Left lung (tissue), 4 donors: ENCODE measurements at regions not wholly inside any gene's neighbourhood (a gene's known extent, or its start where the extent isn't known, plus 50 kb on each side); places are given as distances from the start of the nearest gene placed in this dataset.
"Not testable (repeated sequence)": the region's sequence is repeated elsewhere in the genome, so short reads cannot be mapped to it uniquely, and the experiment has no call there.

Source experiments
- ATAC-seq: fragments of 200-7000 bp; cut with Tn5 transposase; one replicate; pipeline ENCODE4 v1.9.1; 2020; ENCODE audit warnings: moderate library complexity
- DNase-seq, 4 donors: peaks; one replicate each; pipeline ENCODE4 v3.0.0-alpha.2; 2013 to 2020
- H3K27ac ChIP-seq, 2 donors: fragments of 200-600 bp; sonication (generic) in 1 of 2; one replicate each; pipeline versions ENCODE4 v1.5.0 to v1.8.0; 2020 to 2021
- H3K27me3 ChIP-seq, 2 donors: fragments of 200-600 bp; sonication (generic) in 1 of 2; one replicate each; pipeline versions ENCODE4 v1.5.0 to v1.8.0; 2020 to 2021
- H3K36me3 ChIP-seq, 2 donors: fragments of 200-600 bp; sonication (generic) in 1 of 2; one replicate each; pipeline versions ENCODE4 v1.5.0 to v1.8.0; 2020 to 2021
- H3K4me1 ChIP-seq, 2 donors: fragments of 200-600 bp; one replicate each; pipeline ENCODE4 v1.8.0; 2021
- H3K4me3 ChIP-seq, 2 donors: fragments of 200-600 bp; sonication (generic) in 1 of 2; one replicate each; pipeline versions ENCODE4 v1.5.0 to v1.8.0; 2020 to 2021; ENCODE audit warnings: mild to moderate bottlenecking in 1 of 2
- H3K9me3 ChIP-seq, 2 donors: fragments of 200-600 bp; sonication (generic) in 1 of 2; one replicate each; pipeline versions ENCODE4 v1.5.0 to v1.8.0; 2020 to 2021
- intact Hi-C, 2 donors: fragments of 100-400 bp; cut with DNase I; formaldehyde crosslinking; loops; one replicate each; pipeline versions ENCODE4 v1.11.2 to v1.14.2; 2022
- TF ChIP-seq, protein P1 (sequence below), 2 donors: fragments of 200-600 bp; sonication (generic) in 1 of 2; IDR thresholded peaks; one replicate each; pipeline versions ENCODE4 v1.5.0 to v1.8.0; 2021; ENCODE audit warnings: antibody characterized with exemption in 2 of 2
- donor health status: DM: no; HTN: yes; CAD: no.
- donor health status: DM: no; HTN: no; CAD: no.

DNA sequence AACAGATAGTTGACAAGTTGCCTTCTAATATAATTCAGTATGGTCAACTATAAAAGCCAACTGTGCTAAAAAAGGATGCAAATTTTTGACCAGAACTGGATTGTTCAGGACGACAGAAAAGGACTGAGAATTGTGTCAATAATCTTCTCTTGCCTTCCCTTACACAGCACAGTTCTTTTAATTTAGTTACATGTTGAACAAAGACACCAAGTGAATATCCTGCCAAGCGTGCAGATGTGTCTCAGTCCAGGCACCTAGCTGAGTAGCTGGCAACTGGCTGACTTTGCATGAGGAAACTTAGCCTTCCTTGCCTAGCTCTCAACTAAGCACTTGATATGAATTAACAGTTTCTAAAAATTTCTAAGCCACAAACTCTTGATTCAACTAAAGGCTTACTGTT, 801.4 kb downstream of the BCL11A start:
- Histone ChIP-seq H3K4me3 (no peak overlapping the region), H3K27ac (no peak overlapping the region), H3K36me3 (no peaks in the 10 kb centered on the region), H3K9me3 (no peaks in the 10 kb centered on the region), H3K4me1 (no peaks in the 10 kb centered on the region), H3K27me3 (no peaks in the 10 kb centered on the region)
- DNase-seq (peak in 1 of 4 donors; percentile 13), ATAC-seq (no peak)
- intact Hi-C loops: no loop called here
- TF ChIP-seq, protein P1, sequence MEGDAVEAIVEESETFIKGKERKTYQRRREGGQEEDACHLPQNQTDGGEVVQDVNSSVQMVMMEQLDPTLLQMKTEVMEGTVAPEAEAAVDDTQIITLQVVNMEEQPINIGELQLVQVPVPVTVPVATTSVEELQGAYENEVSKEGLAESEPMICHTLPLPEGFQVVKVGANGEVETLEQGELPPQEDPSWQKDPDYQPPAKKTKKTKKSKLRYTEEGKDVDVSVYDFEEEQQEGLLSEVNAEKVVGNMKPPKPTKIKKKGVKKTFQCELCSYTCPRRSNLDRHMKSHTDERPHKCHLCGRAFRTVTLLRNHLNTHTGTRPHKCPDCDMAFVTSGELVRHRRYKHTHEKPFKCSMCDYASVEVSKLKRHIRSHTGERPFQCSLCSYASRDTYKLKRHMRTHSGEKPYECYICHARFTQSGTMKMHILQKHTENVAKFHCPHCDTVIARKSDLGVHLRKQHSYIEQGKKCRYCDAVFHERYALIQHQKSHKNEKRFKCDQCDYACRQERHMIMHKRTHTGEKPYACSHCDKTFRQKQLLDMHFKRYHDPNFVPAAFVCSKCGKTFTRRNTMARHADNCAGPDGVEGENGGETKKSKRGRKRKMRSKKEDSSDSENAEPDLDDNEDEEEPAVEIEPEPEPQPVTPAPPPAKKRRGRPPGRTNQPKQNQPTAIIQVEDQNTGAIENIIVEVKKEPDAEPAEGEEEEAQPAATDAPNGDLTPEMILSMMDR (IDR thresholded peaks at IDR 0.05): no peak

DNA sequence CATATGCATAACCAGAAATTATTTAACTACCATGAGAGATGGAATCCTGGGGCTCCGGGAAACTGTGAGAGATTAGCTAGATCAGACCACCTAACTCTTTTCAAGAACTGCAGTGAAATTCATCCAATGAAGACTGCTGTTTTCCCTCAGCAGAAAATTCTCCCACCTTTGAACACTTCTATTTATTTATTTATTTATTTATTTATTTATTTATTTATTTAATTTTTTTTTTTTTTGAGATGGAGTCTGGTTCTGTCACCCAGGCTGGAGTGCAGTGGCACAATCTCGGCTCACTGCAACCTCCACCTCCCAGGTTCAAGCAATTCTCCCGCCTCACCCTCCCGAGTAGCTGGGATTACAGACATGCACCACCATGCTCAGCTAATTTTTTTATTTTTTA, 802.2 kb downstream of the BCL11A start:
- DNase-seq, H3K9me3 ChIP-seq, intact Hi-C loops, H3K27ac ChIP-seq, H3K4me3 ChIP-seq, H3K36me3 ChIP-seq, H3K4me1 ChIP-seq, ATAC-seq, H3K27me3 ChIP-seq: not testable (repeated sequence)

DNA sequence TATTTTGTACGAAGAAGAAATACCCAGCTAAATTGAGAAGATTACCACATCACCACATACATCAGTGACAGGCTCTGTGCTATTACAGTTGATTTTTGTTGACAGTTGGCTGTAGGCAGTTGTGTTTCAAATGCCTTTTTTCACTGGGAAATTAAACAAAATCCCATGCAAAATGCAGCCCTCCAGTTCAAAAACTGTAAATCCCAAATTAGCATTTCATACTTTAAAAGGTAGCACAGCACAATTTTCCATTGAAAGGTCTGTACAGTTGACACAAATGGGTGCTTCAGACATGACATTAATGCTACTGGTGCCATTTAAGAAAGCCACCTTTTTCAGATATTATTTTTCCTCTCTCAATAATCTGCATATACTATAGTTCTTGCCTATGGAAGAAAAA, 807.2 kb downstream of the BCL11A start:
- H3K27ac ChIP-seq: no peak overlapping the region
- TF ChIP-seq, protein P1 (IDR thresholded peaks at IDR 0.05): no peak
- DNase-seq: no peak
- H3K4me3 ChIP-seq: no peak overlapping the region
- no peaks in the 10 kb centered on the region for H3K9me3 ChIP-seq
- H3K4me1 ChIP-seq: no peaks in the 10 kb centered on the region
- H3K27me3 ChIP-seq: no peaks in the 10 kb centered on the region
- no peak for ATAC-seq
- no peaks in the 10 kb centered on the region for H3K36me3 ChIP-seq
- intact Hi-C loops: no loop called here

DNA sequence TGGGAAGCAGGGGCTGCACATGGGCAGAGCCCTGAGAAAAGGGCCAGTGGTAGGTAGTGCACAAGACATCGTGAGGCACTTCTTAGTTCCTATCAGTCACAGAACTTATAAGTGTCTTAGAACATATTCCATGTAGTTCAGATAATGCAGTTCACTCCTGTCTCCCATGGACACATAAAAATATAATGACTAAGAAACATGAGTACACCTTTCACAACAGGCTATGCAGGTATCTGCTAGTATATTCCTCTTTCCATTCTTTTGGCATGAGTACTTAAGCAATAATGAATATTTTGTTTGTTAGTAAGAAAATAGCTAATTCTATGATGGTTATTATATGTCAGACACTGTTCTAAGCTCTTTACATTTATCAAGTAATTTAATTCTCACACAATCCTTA, 808.4 kb downstream of the BCL11A start:
- H3K4me3 ChIP-seq: no peak overlapping the region
- TF ChIP-seq, protein P1 (IDR thresholded peaks at IDR 0.05): no peak
- no peaks in the 10 kb centered on the region for H3K4me1 ChIP-seq
- no peak for DNase-seq
- H3K27ac ChIP-seq: no peak overlapping the region
- no peaks in the 10 kb centered on the region for H3K36me3 ChIP-seq
- intact Hi-C loops: no loop called here
- ATAC-seq: no peak
- H3K9me3 ChIP-seq: no peaks in the 10 kb centered on the region
- H3K27me3 ChIP-seq: no peaks in the 10 kb centered on the region

DNA sequence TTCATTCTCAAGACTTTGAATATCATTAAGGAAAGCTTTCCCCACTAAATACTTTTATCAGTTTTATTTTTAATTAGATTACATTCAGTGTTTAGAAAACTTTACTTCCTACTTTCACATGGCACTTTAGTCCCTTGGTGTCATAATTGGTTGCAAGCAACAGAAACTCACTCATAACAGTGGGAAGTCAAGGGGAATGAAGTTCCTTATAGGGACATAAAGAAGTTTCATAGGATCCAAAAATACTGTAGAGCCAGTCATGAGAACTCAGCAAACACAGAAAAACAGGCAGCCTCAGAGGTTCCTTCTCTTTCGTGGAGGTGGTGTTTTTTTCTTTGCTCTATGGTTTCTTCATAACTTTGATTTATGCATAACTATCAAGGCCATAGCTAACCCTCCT, 809.0 kb downstream of the BCL11A start:
- DNase-seq (no peak), ATAC-seq (no peak)
- Histone ChIP-seq H3K9me3 (no peaks in the 10 kb centered on the region), H3K36me3 (no peaks in the 10 kb centered on the region), H3K4me1 (no peaks in the 10 kb centered on the region), H3K27ac (no peak overlapping the region), H3K27me3 (no peaks in the 10 kb centered on the region), H3K4me3 (no peak overlapping the region)
- TF ChIP-seq, protein P1 (IDR thresholded peaks at IDR 0.05): no peak
- intact Hi-C loops: no loop called here

DNA sequence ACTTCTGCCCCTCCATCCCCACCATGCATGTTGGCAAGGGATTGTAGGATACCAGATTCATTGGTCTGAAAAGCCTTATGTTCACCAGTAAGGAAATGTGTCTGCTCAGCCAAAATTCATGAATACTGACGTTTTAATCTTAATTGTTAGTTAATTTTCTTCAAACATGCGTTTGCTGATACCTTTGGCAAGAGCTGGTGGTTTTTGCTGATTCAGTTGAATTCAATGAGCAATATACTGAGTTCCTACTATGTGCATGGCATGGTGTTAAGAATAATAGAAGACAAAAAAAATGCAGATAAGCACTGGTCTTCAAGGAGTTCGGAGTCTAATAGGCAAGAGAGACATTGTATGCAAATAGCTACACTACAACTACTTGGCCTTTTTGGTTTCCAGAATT, 811.6 kb downstream of the BCL11A start:
- no peaks in the 10 kb centered on the region for H3K4me1 ChIP-seq

More for the DNA sequence above, 811.6 kb downstream of the BCL11A start:
- no peak overlapping the region for H3K4me3 ChIP-seq
- H3K27ac ChIP-seq: no peak overlapping the region
- H3K27me3 ChIP-seq: no peaks in the 10 kb centered on the region
- no peak for DNase-seq
- intact Hi-C loops: no loop called here
- TF ChIP-seq, protein P1 (IDR thresholded peaks at IDR 0.05): no peak
- ATAC-seq: no peak
- H3K36me3 ChIP-seq: no peaks in the 10 kb centered on the region
- no peaks in the 10 kb centered on the region for H3K9me3 ChIP-seq
